ENCODE measurements at regions not wholly inside any gene's neighbourhood (a gene's known extent, or its start where the extent isn't known, plus 50 kb on each side); places are given as distances from the start of the nearest gene placed in this dataset.

DNA sequence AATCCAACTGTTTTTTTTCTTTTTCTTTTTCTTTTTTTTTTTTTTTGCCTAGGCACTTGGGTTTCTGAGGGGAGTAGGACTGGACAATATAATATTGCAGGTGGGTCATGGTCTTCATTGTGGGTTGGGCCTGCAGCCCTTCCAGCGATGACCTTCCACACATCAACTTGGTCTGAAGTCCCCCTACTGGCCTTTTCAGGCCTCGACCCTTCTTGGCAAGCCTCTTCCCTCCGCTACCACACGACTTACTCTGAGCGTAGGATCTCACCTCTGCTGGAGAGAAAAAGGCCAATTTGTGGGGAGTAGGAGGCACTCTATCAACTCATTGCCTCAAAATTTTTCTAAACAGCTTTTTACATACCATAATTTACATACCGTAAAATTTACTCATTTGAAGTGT lies 51.1 kb upstream of the GRIK3 start:
- Histone ChIP-seq H3K4me3 (replicated peaks; ENCODE audit: insufficient read depth, low read length) (no peak overlapping the region), H3K27me3 (ENCODE audit: insufficient read depth, poor library complexity, severe bottlenecking) (no peaks in the 10 kb centered on the region), H3K27ac (replicated peaks) (no peak overlapping the region)
- no peak for TF ChIP-seq GABPA (IDR thresholded peaks at IDR 0.05; ENCODE audit: low read depth)
- TF ChIP-seq, protein P1, sequence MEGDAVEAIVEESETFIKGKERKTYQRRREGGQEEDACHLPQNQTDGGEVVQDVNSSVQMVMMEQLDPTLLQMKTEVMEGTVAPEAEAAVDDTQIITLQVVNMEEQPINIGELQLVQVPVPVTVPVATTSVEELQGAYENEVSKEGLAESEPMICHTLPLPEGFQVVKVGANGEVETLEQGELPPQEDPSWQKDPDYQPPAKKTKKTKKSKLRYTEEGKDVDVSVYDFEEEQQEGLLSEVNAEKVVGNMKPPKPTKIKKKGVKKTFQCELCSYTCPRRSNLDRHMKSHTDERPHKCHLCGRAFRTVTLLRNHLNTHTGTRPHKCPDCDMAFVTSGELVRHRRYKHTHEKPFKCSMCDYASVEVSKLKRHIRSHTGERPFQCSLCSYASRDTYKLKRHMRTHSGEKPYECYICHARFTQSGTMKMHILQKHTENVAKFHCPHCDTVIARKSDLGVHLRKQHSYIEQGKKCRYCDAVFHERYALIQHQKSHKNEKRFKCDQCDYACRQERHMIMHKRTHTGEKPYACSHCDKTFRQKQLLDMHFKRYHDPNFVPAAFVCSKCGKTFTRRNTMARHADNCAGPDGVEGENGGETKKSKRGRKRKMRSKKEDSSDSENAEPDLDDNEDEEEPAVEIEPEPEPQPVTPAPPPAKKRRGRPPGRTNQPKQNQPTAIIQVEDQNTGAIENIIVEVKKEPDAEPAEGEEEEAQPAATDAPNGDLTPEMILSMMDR (IDR thresholded peaks at IDR 0.05; ENCODE audit: insufficient read depth, low read length) = no peak
- TF ChIP-seq, protein P2, sequence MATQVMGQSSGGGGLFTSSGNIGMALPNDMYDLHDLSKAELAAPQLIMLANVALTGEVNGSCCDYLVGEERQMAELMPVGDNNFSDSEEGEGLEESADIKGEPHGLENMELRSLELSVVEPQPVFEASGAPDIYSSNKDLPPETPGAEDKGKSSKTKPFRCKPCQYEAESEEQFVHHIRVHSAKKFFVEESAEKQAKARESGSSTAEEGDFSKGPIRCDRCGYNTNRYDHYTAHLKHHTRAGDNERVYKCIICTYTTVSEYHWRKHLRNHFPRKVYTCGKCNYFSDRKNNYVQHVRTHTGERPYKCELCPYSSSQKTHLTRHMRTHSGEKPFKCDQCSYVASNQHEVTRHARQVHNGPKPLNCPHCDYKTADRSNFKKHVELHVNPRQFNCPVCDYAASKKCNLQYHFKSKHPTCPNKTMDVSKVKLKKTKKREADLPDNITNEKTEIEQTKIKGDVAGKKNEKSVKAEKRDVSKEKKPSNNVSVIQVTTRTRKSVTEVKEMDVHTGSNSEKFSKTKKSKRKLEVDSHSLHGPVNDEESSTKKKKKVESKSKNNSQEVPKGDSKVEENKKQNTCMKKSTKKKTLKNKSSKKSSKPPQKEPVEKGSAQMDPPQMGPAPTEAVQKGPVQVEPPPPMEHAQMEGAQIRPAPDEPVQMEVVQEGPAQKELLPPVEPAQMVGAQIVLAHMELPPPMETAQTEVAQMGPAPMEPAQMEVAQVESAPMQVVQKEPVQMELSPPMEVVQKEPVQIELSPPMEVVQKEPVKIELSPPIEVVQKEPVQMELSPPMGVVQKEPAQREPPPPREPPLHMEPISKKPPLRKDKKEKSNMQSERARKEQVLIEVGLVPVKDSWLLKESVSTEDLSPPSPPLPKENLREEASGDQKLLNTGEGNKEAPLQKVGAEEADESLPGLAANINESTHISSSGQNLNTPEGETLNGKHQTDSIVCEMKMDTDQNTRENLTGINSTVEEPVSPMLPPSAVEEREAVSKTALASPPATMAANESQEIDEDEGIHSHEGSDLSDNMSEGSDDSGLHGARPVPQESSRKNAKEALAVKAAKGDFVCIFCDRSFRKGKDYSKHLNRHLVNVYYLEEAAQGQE (IDR thresholded peaks at IDR 0.05; ENCODE audit: insufficient replicate concordance, low read depth) = no peak
- no peak for TF ChIP-seq SPI1 (IDR thresholded peaks at IDR 0.05; ENCODE audit: borderline replicate concordance, low read depth)
- TF ChIP-seq POLR2AphosphoS5 (IDR thresholded peaks at IDR 0.05; ENCODE audit: low read depth) = no peak
- no peak for DNase-seq (ENCODE audit: low read depth in 1 of 2, low spot score in 1 of 2)

DNA sequence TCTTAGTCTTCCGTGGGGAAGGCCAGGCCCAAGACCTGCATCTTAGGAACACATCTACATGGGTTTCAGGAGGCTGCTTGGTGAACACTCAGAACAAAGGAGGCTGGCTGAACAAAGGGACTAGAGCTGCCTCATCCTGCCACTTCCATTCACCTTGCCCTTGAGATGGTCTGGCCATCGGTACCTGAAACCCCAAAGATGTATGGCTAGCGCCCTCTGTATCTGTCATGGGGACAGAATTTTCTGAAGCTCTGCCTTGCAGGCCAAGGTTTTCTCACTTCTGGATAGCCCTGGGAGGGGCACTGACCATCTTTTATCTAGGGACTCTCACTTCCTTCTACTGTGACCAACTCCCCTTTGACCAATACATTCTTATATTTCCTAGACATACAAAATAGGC lies 55.4 kb upstream of the GRIK3 start:
- Histone ChIP-seq H3K27me3 (ENCODE audit: insufficient read depth, poor library complexity, severe bottlenecking) (no peaks in the 10 kb centered on the region), H3K4me3 (replicated peaks; ENCODE audit: insufficient read depth, low read length) (no peak overlapping the region), H3K27ac (replicated peaks) (no peak overlapping the region)
- DNase-seq (ENCODE audit: low read depth in 1 of 2, low spot score in 1 of 2) = no peak
- TF ChIP-seq, protein P2 (IDR thresholded peaks at IDR 0.05; ENCODE audit: insufficient replicate concordance, low read depth) = no peak
- TF ChIP-seq, protein P1 (IDR thresholded peaks at IDR 0.05; ENCODE audit: insufficient read depth, low read length) = no peak
- TF ChIP-seq POLR2AphosphoS5 (IDR thresholded peaks at IDR 0.05; ENCODE audit: low read depth) (no peak), SPI1 (IDR thresholded peaks at IDR 0.05; ENCODE audit: borderline replicate concordance, low read depth) (no peak), GABPA (IDR thresholded peaks at IDR 0.05; ENCODE audit: low read depth) (no peak)

DNA sequence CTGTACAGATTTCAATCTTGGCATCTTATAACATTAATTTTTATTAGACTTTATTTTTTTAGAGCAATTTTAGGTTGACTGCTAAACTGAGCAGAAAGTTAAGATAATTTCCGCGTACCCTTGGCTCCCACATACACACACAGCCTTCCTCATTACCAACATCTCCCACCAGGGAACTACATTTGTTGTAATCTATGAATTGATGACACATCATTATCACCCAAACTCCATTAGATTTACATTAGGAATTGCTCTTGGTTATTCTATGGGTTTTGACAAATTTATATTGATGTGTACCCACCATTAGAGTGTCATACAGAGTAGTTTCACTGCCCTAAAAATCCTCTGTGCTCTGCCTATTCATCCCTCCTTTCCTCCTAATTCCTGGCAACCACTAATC lies 56.4 kb upstream of the GRIK3 start:
- DNase-seq (ENCODE audit: low read depth in 1 of 2, low spot score in 1 of 2) = no peak
- no peak for TF ChIP-seq SPI1 (IDR thresholded peaks at IDR 0.05; ENCODE audit: borderline replicate concordance, low read depth)
- TF ChIP-seq, protein P2 (IDR thresholded peaks at IDR 0.05; ENCODE audit: insufficient replicate concordance, low read depth) = no peak
- no peak for TF ChIP-seq GABPA (IDR thresholded peaks at IDR 0.05; ENCODE audit: low read depth)
- TF ChIP-seq, protein P1 (IDR thresholded peaks at IDR 0.05; ENCODE audit: insufficient read depth, low read length) = no peak
- no peak for TF ChIP-seq POLR2AphosphoS5 (IDR thresholded peaks at IDR 0.05; ENCODE audit: low read depth)

More for the DNA sequence above, 56.4 kb upstream of the GRIK3 start:
- H3K27me3 ChIP-seq (ENCODE audit: insufficient read depth, poor library complexity, severe bottlenecking) = no peaks in the 10 kb centered on the region
- H3K4me3 ChIP-seq (replicated peaks; ENCODE audit: insufficient read depth, low read length) = no peak overlapping the region
- no peak overlapping the region for H3K27ac ChIP-seq (replicated peaks)
